Fibroblast of skin of back (primary cell): ENCODE measurements at regions not wholly inside any gene's neighbourhood (a gene's known extent, or its start where the extent isn't known, plus 50 kb on each side); places are given as distances from the start of the nearest gene placed in this dataset.

ENCODE experiments used
- DNase-seq: peaks from one replicate; pipeline ENCODE4 v3.0.0-alpha.2; 2013

DNA sequence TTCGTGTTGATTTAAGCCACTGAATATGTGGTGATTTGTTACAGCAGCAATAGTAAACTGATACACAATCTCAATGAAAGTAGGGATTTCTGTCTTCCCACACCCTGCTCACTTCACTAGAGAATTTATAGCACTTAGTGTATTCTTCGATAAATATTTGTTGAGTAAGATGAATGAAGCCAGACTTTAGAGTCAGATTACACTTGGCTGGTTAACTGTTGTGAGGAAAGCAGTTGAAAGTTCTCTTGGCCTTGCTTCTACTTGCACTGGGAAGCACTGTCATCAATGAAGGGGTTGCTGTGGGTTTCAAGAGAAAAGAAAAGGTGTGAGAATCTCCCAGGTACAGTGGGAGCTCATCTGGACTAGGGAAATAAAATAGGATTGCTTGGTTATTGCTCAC, 82.1 kb upstream of the IGFBP3 start:
- DNase-seq = no peak

DNA sequence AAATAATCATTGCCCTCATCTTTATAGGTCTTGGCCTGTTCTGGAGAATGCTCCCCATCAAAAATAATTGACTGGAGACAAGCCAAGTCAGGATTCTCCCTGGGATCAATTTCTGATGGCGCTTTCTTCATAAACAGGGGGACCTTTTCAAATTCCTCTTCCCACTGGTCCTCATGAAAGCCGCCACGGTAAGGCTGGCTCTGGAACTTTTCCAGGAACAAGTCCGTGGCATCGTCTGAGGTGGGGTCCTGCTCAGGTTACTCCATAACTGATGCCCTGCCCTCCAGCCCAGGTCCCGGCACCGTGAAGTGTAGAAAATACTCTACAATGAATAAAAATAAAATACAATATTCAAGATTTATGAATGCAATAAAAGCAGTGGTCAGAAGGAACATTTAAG, 79.4 kb upstream of the IGFBP3 start:
- no peak for DNase-seq

DNA sequence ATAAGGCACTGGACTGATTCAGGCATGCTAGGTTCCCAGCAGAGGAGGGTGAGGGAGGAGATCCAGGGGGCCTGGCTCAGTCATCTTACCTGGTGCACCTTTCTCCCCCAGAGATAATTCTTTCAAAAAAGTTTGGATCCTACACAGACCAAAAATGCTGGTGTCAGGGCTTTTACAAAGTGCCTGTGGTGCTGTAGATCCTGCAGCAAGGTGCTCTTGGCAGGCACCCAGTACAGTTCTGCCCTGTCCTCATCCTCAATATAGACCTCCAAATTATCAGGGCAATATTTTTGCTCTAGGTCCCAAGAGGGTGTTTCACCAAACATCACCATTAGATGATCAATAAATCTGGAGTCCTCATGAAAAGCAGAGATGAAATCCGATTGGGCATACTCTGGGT, 78.5 kb upstream of the IGFBP3 start:
- DNase-seq = no peak

DNA sequence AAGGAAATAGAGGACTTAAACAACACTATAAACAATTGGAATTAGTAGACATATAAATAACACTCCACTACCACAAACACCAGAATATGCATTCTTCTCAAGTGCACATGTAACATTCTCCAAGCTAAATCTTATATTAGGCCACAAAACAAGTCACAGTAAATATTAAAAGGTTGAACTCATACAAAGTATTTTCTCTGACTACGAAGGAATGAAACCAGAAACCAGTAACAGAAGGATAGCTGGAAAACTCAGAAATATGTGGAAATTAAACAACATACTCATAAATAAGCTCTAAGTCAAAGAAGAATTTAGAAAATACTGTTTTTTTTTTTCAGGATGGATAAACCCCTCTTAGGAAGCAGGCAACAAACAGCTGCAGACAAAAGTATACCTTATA, 77.4 kb upstream of the IGFBP3 start:
- no peak for DNase-seq

DNA sequence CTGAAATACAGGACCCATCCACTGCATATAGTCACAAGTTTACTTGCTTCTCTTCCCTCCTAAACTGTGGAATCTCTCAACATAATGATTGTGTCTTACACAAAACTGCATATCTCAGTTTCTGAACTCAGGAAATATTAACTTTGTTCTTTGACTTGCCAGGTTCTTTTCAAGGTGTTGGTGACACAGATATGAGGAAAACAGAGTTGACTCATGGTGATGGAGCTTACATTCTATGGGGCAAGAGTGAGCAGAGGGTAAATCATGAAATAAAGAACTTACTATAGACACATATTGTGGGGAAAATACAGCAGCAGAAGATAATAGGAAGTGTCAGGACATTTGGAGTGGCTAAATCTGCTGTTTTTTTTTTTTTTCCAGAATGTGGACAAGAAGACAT, 72.5 kb upstream of the IGFBP3 start:
- no peak for DNase-seq

DNA sequence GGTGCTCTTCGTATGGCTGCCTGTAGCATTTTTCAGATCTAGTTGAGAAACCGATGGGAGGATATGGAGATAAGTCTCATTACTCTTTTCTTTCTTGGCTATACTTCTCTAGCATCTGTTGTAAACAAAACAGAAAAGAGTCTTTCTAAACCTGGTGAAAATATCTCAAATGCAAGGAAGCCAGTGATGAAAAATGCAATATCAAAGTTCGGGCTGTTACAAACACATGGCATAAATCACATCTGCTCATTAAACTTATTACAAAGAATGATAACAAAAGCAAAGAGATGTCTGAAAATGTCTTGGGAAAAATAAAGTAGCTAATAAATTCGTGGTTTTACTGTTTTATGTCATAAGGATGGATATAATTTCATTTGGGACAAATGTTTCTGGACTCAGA, 71.8 kb upstream of the IGFBP3 start:
- DNase-seq = no peak

DNA sequence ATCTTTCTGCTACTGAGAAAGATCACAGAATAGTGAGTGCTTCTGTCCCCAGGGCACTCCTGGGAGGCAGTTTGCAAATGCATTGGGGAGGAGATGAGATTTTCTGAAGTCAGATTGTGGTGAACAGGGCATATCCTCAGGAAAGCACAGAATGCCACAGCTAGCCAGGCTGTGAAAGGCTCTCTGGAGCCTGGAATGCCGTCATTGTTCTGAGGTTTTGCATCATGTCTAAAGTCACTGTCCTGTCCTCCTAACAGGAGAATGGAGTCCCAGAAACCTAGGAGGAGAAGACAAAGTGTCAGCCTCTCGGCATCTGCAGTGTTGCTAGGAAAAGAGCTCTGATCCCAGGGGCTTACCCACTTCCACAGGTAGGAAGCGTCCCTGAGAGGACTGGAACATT, 69.2 kb upstream of the IGFBP3 start:
- DNase-seq = no peak

DNA sequence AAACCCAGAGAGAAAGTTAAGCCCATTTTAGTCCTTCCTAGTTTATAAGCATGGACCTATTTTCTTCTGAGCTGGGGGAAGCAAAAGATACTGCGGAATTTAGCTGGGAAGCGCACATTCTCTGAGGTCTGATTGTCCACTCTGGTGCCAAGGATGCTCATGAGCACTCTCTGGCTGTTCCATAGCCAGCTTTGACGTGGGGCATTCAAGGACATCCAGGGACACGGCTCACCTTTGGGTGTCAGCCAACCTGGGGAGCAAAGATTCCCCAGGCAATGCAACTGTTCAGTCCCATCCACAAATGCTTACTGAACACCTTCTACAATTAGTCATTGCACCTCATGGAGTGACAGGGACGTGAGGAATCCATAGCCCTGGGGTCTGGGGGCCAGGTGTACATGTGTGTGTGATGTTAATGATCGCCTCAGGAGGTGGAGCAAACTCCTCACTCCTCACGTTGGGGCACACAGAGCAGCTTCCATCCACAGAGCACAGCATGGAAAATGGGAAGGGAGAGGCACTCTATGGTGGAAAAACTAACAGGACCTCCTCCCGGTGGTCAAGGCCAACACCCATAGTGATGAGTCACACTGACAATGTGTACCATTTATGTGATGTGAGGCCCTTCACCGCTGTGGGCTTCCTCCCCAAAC, 67.5 kb upstream of the IGFBP3 start:
- no peak for DNase-seq

DNA sequence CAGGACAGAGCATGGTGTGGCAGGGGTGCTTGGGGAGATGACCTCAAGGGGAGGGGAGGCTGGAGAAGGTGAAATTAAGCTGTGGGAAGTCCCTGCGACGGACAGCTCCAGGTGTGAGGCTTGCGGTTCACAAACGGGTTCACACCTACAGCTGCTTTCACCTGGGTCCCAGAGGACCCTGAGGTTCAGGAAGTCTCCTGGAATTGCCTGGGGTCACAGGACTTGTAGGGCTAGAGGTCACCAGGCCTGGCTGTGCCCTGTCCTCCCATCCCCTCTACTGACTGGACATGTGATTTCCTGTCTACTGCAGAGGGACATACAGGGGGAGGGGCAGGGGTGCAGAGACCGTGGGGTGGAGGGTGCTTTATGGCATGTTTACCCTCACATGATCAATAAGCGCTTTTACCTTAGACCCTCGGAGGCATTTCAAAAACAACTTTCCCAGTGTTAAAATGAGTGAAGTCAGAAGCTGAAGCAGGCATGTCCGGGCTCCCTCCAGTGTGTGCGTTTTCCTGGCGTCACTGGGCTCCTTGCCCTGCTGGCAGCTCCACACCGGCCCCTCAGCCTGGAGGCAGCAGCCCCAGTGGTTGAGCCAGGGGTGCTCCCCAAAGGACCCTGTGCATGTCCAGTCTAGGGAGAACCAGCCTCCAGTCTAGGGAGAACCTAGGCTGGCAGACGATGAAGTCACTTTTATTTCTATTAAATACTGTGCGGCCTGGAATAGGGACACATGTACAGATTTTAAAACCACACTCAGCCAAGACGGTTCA, 66.6 kb upstream of the IGFBP3 start:
- no peak for DNase-seq

DNA sequence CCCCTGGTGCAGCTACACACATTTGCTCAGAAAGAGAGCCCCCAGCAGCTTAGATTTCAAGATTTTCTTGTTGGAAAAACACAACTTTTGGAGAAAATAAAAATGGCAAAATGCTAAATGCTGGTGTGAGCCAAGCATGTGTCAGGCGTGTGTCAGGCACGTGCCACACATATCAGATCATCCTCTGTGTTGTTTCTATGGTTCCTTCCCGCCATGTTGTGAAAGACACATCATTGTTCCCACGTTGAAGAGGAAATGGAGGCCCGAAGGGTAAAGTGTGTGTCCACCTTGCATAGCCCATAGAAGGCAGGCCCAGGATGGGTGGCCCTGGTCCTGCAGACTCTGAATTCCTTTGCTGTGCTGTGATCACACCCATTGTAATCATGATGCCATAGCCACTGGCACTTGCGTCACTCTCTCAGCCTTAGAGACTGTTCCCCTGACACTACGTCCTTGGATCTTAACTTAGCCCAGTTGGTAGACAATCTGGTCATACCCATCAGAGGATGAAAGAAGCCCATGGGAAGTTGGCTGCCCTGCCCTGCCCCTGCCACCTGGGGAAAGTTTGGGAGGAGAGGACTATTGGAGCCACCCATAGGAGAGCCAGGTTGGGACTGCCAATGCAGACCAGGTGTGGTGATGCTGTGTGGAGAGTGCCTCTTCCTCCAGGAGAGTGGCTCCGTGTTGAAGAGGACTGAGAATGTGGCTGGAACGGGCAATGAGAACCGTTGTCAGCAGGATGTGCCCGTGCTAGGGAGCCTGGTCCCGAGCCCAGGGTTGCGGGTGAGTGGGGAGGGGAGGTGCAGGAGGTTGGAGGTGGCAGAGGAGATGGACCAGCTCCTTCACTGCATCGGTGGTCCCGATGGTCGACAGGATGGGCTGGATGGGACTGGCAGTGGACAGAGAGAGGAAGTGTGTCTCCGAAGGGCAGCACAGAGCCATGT, 65.6 kb upstream of the IGFBP3 start:
- no peak for DNase-seq

DNA sequence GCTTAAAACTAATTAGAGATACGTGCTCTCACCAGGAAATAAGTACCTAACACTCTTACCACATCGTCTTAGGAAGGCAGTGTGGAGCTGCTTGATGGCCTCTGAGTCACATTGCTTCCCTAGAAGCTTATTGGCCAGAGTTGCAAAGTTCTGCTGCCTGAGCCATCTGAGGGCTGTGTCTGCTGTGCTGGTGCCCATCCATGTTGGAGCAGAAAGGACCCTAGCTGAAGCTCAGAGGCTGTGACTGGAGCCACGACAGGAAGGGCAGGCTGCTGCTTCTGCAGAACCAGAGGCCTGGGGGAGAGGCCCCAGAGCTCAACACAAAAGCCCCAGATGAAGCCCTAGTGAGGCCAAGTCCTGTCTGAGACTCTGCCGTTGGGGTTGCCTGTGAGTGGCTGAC, 64.8 kb upstream of the IGFBP3 start:
- peak; percentile 51 for DNase-seq

DNA sequence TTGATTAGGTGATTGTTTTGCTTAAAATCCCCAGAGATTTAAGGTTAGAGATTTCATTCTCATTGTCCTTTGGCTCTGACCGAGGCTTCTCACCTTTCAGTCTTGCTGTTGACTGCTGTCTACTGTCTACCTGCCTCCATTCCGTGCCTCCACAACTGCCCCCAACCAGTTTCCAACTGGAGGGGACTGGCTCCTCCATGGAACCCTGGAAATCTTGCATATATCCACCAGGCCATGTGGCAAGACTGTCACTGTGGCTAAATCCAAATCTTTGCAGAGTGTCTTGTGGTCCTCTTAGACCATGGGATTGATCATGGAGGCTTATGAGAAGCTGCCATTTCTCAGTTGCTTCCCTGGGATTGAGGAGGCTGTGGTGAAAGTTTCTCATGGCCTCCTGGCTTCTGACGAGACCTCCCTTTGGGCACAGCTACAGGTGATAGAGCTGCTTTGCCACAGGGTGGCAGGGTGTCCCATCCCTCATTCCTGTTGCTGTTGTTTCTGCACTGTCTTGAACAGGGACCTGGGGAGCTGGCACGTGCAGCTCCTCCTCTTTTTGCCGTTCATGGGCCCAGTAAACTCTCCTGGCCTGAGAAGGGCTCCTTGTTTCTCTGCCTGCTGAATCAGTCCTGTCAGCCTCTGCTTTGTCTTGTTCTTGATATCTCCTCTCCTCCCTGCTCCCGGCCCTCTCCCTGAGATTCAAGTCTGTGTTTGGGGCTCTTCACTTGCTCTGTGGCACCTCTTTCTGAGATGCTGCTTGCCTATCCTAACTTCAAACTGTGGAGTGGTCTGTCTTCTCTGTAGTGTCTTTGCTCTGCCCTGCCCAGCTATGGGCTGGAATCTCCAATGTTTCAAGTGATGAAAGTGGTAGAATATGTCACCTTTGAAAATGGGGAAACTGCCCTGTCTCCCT, 63.6 kb upstream of the IGFBP3 start:
- DNase-seq = no peak

DNA sequence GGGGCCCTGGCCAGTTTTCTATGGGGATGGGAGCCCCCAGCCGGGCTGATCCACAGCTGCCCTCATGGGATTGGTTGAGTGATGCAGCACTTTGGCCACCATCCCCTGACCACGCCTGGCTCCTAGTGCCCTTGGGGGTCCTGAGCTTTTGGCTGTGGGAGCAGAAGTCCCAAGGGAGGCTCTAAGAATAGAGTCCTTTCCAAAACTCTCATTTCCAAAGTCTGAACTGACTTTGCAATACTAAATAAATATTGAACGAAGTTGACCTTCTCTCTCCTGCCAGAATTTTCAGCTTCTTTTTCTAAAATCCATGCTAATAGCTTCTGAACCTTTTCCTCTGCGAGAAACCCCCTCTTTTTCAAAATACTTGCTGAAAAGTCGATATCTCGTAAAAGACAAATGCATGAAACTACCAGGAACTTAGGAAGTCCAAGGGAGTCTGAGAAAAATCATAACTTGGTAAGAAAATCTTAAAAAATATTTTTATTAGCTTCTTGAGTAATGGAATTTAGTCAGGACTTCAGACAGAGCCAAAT, 62.7 kb upstream of the IGFBP3 start:
- no peak for DNase-seq

DNA sequence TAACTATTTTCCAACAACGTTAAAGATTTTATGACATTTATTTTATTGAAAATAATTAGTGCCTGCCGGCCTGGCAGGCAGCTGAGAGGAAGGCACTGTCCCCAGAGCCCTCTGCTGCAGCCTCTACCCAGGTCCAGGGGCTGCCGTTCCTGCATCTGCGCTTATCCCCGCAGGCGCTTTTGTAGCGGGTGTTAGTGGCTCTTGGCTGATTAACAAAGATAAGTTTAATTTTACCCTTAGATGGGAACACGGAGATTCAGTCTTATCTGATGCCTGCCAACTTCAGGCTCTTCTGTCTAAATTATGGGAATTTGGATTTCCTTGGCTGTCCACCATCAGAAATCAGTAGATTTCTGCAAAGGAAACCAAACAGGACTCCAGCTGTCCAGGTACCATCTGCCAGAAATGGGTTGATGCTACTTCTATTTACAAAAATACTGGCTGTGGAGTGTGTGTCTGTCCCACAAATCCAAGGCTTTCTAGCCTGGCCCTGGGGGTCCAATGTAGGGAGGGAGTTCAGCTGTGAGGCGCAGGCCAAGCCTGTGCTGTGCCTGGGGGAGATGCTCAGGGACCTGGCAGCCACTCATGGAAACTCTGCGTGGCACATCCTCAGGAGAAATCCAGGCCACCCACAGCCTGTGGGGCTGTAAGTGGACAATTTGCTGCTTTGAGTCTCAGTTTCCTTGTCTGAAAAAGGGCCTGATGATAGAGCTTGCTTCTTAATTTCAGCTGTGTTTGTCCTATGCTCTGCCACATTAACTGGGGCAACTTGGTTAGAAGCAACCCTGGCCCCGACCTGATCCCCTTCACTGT, 62.0 kb upstream of the IGFBP3 start:
- DNase-seq = no peak

DNA sequence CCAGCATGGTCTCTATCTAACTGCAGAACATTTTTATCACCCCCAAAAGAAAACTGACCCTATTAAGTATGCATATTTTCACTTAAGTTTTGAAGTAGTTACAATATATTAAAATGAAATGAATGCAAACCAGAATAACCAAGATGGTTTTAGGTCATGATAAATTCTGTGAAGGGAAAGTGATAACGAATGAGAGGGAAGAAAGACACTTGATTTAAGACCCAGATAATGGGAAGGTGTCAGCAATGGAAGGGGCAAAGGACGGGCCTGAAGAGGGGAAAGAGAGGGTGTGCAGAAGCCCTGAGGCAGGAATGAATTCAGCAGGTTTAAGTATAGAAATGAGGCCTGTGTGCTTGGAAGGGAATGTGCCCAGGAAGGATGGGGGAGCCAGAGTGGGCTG, 61.1 kb upstream of the IGFBP3 start:
- no peak for DNase-seq

DNA sequence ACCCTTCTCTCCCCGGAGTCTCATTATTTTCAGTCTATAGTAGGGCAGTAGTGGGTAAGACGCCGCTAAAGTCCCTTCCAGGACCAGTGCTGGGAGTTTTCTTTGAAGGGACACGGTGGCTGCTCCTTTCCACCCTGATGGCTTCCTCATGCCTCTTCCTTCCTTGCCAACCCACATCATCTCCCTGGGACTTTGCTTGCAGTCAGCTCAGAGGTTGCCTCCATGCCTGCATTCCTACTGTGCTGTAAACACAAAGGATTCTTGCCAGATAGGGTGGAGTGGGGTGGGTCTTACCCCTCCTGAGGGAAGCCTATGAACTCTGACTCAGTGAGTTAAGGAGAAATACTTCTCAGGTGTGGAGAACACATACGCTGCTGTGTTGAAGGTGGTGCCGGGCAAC, 59.9 kb upstream of the IGFBP3 start:
- no peak for DNase-seq

DNA sequence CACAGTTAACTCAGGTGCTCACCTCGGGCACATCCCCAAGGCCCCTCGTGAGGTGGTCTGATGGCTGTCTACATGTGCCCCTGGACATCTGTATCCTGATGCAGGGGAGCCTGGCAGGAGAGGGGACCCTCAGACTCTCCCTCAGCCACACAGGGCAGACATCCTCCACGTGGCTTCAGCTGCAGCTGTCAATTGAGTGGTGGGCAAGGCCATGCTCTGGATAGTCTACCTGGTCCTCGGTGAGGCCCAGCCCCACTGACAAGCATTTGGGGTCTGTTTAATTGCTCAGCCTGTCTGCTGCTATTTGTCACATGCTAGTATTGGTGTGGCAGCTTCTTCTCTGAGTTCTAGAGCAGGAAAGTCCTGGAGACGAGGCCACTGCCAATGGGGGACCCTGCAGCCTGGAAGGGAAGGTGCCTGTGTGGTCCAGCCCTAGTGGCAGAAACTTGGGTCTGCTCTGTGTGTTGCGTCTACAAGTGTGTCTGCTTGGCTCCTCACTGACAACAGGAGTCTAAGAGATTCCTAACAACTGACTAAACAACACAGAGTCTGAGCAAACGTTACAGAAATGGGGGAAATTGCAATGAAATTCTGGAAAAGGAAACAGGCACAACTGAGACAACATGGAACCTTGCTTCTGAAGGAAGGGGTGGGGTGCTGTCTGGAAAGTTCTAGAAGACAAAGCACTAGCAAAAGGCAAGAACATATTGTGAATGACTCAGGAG, 59.3 kb upstream of the IGFBP3 start:
- DNase-seq = peak; percentile 77

DNA sequence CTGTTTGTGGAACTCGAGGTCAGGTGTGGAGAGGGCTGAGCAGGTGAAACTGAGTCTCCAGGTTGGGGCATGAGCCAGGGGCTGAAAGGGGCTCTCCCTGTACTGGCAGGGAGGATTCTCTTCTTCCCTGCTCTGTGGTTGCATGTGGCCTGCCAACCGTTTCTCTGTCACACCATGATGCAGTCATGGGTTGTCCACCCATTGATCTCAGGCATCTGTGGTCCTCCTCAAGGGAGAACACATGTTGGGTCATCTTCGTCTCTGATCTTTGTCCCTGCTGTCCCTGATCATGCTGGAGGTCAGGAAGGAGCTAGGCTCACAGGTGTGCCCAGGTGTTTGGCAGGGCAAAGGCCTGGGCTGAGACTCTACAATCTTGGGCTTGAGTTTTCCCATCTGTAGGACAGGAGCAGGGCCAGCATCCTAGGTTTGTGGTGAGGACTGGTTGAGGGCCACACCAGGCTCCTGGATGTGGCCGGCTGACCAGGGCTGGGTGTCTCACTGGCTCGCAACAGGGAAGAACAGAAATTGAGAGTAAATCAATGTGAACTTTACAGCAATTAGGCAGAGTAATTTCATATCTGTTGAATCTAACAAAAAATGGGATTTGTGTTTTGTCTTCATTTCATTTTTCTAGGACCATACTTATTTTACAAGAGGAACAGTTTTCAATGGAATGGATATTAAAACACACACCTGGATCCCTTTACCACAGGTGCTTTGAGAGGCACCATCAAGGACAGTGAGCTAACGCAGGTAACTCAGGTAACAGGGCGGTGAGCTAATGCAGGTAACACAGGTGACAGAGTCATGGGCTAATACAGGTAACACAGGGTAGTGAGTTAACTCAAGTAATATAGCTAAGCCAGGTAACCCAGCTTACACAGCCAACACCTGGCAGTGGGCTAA, 58.5 kb upstream of the IGFBP3 start:
- DNase-seq = no peak

DNA sequence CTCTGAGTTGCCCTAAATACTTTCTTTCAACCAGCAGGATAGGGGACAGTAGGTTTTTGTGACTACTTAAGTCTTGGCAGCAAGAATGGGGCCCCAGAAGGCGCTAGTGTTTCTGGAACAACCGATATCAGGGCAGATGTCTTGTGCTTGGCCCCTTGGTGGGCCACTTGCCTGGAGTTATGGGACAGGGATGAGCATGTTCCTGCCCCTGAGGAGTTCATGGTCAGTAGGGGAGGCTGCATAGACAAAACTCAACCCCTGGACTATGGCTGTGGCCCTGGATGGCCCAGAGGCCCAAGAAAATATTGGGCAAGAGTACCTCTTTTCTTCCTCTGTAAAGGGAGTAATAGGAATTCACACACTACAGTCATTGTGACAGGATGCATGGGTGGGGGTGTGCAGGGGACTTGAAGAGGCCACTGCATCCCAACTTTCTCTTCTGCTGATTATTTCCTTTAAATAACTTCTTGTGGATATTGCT, 57.7 kb upstream of the IGFBP3 start:
- peak; percentile 35 for DNase-seq
